OCI-LY7 (cell line): ENCODE measurements at regions not wholly inside any gene's neighbourhood (a gene's known extent, or its start where the extent isn't known, plus 50 kb on each side); places are given as distances from the start of the nearest gene placed in this dataset.

ENCODE experiments used
- CTCF ChIP-seq: fragments of 200-600 bp; sonication (generic); conservative IDR thresholded peaks from 2 replicates; pipeline ENCODE4 v1.5.1; 2014; ENCODE audit warnings: mild to moderate bottlenecking, antibody characterized with exemption, low read length, moderate library complexity, mixed read lengths
- EZH2phosphoT487 ChIP-seq: fragments of 200-600 bp; sonication (generic); IDR thresholded peaks from 2 replicates; pipeline ENCODE4 v1.6.1; 2018; ENCODE audit warnings: low read depth, borderline replicate concordance, mild to moderate bottlenecking, mixed run types, antibody characterized with exemption, low read length, moderate library complexity, mixed read lengths

GRCh38 chr13:63117710-63118109, 1702.1 kb upstream of the PCDH20 start:
- TF ChIP-seq EZH2phosphoT487 (no peak), CTCF (no peak)
